Lower leg skin (tissue), 4 donors: ENCODE measurements at regions not wholly inside any gene's neighbourhood (a gene's known extent, or its start where the extent isn't known, plus 50 kb on each side); places are given as distances from the start of the nearest gene placed in this dataset.

Source experiments
- DNase-seq, 2 donors: peaks; one replicate each; pipeline ENCODE4 v3.0.0-alpha.2; 2019; ENCODE audit warnings: low spot score in 2 of 2
- H3K4me3 ChIP-seq: fragments of 200-600 bp; sonication (generic); 2 replicates; pipeline ENCODE4 v1.5.1; 2017; ENCODE audit warnings: mild to moderate bottlenecking, low read depth; ENCODE audit not compliant: poor library complexity, severe bottlenecking
- CTCF ChIP-seq, 3 donors: fragments of 450-650 bp; IDR thresholded peaks; one replicate each; pipeline ENCODE4 v1.5.1; 2016; ENCODE audit warnings: antibody characterized with exemption in 3 of 3, mild to moderate bottlenecking in 3 of 3, moderate library complexity in 2 of 3
- POLR2A ChIP-seq, 2 donors: fragments of 450-650 bp; IDR thresholded peaks; one replicate each; pipeline ENCODE4 v1.6.1; 2016 to 2017; ENCODE audit warnings: antibody characterized with exemption in 2 of 2, mild to moderate bottlenecking in 1 of 2, moderate library complexity in 1 of 2
- WGBS, 2 donors: methylation state at CpG; one replicate each; pipeline ENCODE4 v1.1.5; 2018; 5-methylcytosine and 5-hydroxymethylcytosine counted together
- intact Hi-C: fragments of 100-400 bp; cut with DNase I; formaldehyde crosslinking; loops from one replicate; pipeline ENCODE4 v1.15.0; 2023; ENCODE audit warnings: low total_unique reads

GRCh38 chr5:115686738-115687074 is 60.9 kb upstream of the TMED7 start:
- H3K4me3 ChIP-seq = no peak overlapping the region
- DNase-seq = no peak
- intact Hi-C loops = no loop called here
- TF ChIP-seq POLR2A (IDR thresholded peaks at IDR 0.05) (no peak), CTCF (IDR thresholded peaks at IDR 0.05) (no peak)
- 52 to 60% methylated on average over 1 of the region's 1 CpG for WGBS, 2 donors

GRCh38 chr5:115686051-115686737 is 60.4 kb upstream of the TMED7 start:
- DNase-seq = no peak
- H3K4me3 ChIP-seq = no peak overlapping the region
- intact Hi-C loops = no loop called here
- 50 to 53% methylated on average over 5 of the region's 5 CpGs for WGBS, 2 donors
- TF ChIP-seq CTCF (IDR thresholded peaks at IDR 0.05) (no peak), POLR2A (IDR thresholded peaks at IDR 0.05) (no peak)

- intact Hi-C loops = no loop called here
- no peak overlapping the region for H3K4me3 ChIP-seq
- DNase-seq = no peak
- no peak for TF ChIP-seq POLR2A (IDR thresholded peaks at IDR 0.05)
- no peak for TF ChIP-seq CTCF (IDR thresholded peaks at IDR 0.05)
- 44 to 52% methylated on average over 2 of the region's 2 CpGs for WGBS, 2 donors
Measured at GRCh38 chr5:115685490-115685889, 59.7 kb upstream of the TMED7 start.

GRCh38 chr5:115684513-115685037 is 58.7 kb upstream of the TMED7 start:
- no peak overlapping the region for H3K4me3 ChIP-seq
- 94 to 97% methylated on average over 1 of the region's 1 CpG for WGBS, 2 donors
- intact Hi-C loops = no loop called here
- no peak for DNase-seq
- no peak for TF ChIP-seq CTCF (IDR thresholded peaks at IDR 0.05)
- no peak for TF ChIP-seq POLR2A (IDR thresholded peaks at IDR 0.05)

GRCh38 chr5:115683081-115683480 is 57.2 kb upstream of the TMED7 start:
- 76 to 80% methylated on average over 1 of the region's 1 CpG for WGBS, 2 donors
- TF ChIP-seq CTCF (IDR thresholded peaks at IDR 0.05) (no peak), POLR2A (IDR thresholded peaks at IDR 0.05) (no peak)
- H3K4me3 ChIP-seq = no peak overlapping the region
- DNase-seq = no peak
- intact Hi-C loops = no loop called here
